IPS-NIHi7 (cell line): ENCODE measurements at regions not wholly inside any gene's neighbourhood (a gene's known extent, or its start where the extent isn't known, plus 50 kb on each side); places are given as distances from the start of the nearest gene placed in this dataset.

Experiments used
- DNase-seq: peaks from one replicate; pipeline ENCODE4 v3.0.0; 2012; ENCODE audit warnings: mixed read lengths; ENCODE audit errors: extremely low spot score

GRCh38 chr10:88059190-88059589 lies 195.8 kb downstream of the PTEN start:
- DNase-seq = no peak

DNA sequence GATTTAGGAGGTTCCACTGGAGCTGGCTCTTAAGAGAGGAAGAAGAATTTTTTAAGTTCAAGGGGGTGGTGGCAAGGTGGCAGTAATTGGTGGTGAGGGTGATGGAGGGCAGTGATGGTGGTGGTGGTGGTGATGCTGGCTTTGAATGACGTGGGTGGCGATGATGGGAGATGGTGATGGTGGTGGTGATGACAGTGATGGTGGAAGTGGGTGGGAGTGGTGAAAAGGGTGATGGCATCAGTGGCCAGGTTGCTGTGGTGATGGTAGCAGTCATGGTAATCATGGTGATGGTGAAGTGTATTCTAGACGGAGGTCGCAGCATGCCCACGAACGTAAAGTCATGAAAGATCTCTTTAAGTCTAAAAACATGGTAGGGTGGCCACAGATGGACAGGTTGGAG lies 197.3 kb downstream of the PTEN start:
- no peak for DNase-seq

DNA sequence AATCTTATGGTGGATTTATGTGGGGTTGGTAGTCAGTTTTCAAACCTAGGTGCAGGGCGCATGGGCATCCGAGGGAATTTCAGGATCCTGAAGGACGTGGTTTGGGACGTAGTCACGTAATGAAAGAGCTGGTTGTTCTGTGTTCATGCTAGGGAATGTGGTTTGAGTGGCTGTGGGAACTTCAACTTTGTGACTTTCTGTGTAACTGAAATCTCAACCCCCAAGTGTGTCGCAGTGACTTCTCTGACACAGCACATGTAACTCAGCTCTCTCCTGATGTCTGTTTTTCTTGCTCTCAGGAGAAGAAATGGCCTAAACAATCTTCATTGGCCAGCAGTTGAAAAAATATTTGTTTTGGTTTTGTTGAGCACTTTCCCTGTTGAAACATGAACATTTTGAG lies 199.0 kb downstream of the PTEN start:
- no peak for DNase-seq

- DNase-seq = no peak
Observed at GRCh38 chr10:88062798-88063472, 199.5 kb downstream of the PTEN start.

GRCh38 chr10:88063861-88064557 lies 200.6 kb downstream of the PTEN start:
- DNase-seq = no peak

- DNase-seq = no peak
Observed at GRCh38 chr10:88064608-88065382, 201.4 kb downstream of the PTEN start.

DNA sequence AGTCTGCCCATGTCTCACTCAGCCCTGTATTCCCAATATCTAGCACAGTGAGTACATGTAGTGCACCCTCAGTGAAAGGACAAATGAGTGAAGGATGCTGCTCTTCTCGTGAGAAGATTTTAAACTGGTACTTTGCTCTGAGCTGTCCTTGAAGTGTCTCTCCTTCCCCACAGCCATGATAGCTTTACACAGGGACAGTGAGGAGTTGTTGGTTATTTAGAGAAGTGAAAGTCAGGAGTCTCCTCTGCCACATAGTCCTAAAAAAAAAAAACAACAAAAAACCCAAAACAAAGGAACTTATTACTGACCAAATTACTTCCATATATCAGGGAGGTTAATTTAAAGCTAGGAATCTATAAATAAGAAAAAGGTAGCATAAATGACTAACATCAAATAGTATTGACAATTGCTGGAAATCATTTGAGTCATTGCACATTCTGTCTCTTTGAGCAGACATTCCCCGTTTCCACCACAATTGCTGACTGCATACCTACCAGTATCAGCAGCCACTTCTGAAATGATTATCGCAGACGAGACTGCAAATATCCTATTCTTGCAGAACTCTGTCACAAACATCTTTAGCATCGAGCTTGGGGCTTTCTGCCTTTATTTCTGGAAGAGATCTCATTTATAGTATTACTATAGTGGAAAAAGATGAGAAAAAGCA lies 202.1 kb downstream of the PTEN start:
- DNase-seq = no peak

- no peak for DNase-seq
Observed at GRCh38 chr10:88066319-88066718, 202.9 kb downstream of the PTEN start.

- no peak for DNase-seq
Observed at GRCh38 chr10:88066876-88067275, 203.5 kb downstream of the PTEN start.

DNA sequence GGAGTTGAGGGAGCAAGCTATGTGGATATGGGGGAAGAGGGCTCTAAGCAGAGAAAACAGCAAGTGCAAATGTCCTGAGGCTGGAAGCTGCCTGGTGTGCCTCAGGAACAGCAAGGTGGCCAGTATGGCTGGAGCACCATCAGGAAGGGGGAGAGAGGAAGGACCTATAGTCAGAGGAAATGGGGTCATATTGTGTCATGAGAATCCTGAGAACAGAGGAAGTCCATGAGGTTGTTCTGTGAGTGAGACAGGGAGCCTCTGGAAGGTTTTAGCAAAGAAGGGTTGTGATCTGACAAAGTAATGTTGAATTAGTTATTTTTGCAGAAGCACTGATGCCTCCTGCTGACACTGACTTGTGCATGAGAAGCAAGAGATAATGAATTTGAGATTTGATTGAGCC lies 204.3 kb downstream of the PTEN start:
- no peak for DNase-seq

- no peak for DNase-seq
Observed at GRCh38 chr10:88069338-88069737, 205.9 kb downstream of the PTEN start.

DNA sequence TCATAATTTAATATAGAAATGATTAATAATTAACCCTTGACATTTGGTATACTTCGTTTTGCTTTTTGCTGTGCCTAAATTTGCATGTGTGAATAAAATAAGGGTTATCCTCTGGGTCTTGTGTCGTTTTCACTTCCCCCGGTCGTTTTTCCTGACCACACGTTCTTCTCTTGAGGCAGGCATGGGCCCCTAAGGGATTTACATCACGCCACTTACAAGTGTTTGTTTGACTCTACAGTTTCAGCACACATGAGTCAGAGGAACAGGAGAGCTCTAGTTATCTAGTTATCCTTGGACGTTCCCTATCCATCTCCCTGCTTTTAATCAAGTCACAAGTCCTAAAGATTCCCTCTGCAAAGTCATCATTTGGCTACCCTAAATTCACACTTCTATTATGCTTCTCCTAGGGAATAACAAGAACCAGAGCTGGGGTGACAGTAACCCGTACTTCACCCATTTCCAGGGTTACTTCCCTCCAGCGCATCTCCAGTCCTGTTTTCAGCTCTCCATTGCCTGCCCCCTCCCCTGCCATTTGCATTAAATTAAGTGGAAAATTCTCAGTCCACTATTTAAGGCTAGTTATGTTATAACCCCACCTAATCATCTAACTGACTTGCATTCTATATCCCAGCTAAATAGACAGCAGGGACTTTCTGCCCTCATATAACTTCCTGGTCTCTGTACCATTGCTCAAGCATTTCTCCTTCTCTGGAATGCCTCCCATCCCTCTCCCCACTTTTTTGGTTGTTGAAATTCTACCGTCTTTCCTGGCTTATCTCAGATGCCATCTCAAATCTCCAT lies 206.9 kb downstream of the PTEN start:
- no peak for DNase-seq

DNA sequence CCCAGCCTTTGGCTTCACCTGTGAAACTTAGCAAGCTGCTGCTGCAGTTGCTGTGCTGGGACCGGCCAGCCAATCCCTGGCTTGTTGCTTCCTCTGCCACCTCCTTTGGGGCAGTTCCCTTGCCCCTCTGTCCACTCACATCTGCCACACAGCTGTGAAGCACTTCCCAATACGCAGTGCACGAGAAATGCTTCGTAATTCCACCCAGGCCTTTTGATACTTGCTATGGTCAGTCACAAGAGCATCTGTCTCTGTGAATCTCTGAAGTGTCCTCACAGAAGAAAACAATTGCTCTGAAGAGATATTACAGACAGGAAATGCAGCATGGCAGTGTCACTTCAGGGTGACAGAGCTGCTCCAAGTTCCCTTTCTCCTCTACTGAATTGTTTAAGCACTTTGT lies 208.5 kb downstream of the PTEN start:
- DNase-seq = no peak

DNA sequence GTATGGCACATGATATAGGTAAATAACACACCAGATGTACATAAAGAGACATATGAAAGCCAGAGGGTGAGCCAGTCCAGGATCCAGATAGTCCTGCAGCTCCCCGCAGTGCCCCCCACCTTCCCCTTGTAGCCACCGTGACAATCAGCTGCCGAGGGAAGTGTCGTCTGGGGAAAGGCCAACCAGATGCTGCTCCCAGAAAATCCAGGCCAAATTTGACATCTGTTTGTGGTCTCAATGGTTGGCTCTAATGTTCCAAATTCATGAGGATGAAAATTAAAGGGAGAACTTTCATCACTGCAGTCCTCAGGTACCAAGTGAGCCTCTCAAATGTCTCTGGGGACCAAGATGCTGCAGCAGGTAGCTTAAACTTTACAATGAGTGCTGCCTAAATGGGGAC lies 210.3 kb downstream of the PTEN start:
- DNase-seq = no peak

DNA sequence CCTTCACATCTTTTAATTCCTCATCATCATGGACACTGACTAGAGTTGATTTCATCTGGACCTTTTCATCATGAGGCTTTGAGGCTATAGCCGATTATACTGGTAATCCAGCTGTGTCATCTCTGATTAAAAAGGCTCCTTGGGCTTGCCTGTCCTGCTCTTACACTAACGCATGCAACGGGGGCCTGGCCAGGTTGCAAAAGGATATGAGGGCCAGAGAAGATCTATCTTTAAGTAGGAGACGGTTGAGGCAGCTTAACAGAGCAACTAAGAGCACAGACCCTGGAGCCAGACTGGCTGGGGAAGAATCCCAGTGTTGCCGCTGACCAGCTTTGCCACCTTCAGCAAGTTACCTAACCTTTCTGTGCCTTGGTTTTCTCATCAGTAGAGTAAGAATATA lies 211.5 kb downstream of the PTEN start:
- DNase-seq = no peak

DNA sequence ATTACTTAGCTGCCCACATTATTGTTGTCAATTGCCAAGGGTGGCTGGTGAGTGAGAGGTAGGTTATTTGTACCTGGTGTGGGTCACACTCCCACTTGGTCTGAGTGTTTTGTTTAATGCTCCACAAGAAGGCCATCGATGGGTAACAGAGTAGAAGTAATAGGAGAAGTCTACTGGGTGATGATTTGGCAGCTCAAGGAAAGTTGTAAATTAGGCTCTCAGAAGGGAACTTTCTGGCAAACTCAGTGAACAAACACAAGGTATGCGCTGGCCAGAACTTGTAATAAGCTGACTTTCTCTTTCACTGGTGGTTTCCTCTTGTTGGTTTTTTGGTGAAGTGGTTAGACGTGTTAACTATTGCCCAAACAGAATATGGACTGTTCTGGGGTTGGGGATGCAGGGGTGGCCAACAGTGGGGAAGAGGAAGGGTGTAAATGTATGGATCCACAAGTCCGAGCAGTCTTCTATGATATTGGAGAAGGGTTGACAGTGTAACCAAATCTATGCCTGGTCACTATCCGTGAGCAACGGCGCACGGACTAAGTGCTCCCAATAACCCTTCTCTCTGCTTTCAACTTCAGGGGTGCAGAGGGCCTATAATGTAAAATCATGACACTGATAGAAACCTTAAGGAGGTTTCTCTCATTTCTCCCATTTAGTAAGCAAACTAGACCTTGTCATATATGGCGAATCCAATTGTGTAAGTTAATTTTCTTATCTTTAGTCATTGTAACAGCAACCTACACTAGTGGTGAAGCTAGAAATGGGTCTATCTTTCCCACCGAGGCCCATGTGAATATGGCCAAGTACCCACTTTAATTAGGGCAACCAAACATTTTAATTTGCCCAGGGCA lies 212.8 kb downstream of the PTEN start:
- no peak for DNase-seq

DNA sequence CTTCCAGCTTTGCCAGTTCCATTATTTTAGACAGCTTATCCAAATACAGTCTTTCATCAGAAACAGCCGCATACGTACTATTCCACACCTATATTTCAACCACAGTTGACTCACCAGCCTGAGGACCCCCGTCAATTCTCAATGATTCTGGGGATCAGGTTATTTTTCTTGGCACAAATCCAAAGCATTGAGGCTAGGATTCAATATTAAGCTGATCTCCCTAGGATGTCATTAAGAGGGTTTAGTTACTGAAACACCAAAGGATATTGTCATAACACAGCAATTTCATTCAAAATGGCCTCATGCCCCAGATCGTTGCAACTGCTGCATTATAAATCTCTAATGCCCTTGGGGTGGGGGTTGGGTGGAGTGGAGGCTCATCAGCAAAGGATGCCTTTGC lies 214.6 kb downstream of the PTEN start:
- no peak for DNase-seq

DNA sequence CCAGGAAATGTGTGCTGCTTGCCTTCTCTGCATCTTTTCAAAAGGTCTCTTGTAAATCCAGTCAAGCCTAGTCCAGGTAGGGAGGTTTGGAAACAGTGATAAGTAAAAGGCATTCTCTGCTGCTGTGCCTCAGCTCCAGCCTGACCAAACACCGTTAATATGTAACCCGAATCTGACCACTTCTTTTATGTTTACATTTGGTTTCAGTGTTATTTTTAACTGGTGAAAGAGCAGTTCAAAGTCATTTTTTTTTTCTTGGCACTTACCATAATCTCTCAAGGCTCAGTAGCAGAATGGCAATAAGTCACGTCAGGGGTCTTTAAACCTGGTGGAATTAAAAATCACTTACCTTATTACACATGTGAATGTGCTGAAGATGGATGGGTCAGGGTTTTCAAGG lies 216.8 kb downstream of the PTEN start:
- no peak for DNase-seq

DNA sequence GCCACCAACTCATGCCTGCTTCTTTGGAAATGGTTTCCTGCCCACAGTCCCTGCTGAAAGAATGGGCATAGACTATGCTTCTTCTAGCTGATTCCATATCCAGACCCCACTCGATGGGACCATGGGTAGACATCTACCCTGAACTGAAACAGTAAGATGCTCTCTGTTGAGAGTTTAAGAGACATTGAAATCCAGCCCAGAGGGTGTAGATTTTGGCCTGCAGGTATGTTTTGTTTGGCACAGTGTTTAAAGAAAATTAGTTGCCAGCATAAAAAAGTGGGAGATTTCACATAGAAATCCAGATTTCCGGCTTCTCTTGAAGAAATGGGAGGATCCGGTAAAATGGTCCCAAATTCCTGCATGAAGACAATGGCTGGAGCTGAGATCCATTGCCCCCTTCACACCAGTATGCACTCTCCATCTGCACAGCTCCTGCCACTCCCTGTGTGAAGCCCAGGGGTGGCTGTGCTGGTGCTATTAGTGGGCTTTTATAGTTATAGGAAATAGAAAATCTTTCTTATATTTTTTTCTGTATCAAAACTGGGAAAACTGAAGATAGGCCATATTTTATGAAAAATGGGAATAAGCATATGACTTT lies 218.1 kb downstream of the PTEN start:
- no peak for DNase-seq

DNA sequence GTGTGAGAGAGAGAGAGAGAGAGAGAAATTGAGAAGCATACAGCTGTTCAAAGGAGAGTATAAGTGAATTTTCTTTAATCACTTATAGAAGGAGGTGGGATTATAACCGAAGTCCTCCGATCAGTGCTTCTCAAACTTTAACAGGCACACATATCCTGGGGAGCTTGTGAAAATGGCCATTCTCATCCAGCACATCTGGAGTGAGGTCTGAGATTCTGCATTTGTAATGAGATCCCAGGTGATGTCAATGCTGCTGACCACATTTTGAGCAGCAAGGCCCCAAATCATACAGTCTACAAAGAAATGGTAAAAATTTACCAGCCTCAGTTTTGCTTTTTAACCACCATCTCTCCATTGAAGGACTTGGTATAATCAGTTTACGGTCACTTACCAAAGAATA lies 219.0 kb downstream of the PTEN start:
- DNase-seq = no peak
